Activated CD4-positive, alpha-beta T cell treated with anti-CD3 and anti-CD28 coated beads for 4 hours (primary cell): ENCODE measurements at regions not wholly inside any gene's neighbourhood (a gene's known extent, or its start where the extent isn't known, plus 50 kb on each side); places are given as distances from the start of the nearest gene placed in this dataset.

Source experiments
- DNase-seq, 2 donors: peaks; one replicate each; pipeline ENCODE4 v3.0.0-alpha.2; 2020

DNA sequence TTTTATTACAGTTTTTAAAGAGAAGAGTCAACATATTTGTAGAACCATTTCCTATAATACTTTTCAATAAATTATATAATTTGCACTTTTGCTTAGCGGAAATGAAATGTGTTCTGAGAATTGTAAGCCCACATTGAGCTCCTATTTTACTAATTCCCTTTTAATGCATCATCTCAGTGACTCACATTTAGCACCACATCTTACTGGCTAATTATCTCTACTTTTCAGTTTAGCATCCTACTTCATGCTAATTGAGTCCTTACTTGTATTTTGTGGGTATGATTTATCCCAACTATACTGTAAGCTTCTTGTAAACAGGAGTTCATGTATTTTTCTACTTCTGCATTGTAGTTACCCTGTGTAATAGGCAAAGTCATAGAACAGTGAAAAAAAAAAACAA is 67.5 kb downstream of the TMX1 start:
- DNase-seq: no peak

DNA sequence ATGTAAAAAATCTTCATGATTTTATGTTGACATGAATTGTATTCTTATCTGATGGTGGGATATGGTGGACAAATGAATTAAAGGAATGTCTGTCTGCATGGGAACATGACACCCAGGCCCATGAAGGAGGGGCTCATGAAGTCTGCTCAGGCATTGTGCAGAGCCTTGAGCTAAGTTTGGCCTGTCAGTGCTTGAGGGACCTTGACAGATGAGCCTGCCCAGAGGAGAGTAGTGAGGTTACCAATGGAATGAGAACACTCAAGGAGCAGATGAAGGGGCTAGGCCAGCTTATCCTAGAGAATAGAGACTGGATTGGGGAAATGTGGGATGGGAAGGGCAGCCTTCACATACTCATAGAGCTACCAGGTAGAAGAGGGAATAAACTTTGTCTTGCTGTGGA is 68.8 kb downstream of the TMX1 start:
- no peak for DNase-seq

DNA sequence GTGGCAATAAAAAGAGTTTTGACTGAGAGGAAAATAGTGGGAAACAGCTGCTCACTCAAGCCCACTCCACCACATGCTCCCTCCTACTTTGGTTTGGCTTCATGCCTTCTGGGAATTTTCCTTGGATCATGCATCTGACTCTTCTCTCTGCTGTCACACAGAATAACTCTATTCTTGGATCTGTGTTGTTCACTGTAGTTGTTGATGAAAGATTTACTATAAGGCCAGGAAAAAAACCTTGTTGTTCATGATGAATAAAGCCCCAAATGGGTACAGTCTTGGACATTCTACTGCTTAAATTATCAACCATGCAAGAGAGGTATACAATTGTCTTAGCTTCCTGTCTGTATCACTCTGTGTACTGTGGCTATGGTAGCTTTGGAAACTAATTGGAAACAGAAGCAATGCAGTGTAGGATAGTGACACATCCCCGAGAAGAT is 70.5 kb downstream of the TMX1 start:
- no peak for DNase-seq

GRCh38 chr14:51314321-51315015 is 74.4 kb downstream of the TMX1 start:
- no peak for DNase-seq

GRCh38 chr14:51317373-51317772 is 77.3 kb downstream of the TMX1 start:
- no peak for DNase-seq

GRCh38 chr14:51318813-51319597 is 79.0 kb downstream of the TMX1 start:
- DNase-seq: no peak

DNA sequence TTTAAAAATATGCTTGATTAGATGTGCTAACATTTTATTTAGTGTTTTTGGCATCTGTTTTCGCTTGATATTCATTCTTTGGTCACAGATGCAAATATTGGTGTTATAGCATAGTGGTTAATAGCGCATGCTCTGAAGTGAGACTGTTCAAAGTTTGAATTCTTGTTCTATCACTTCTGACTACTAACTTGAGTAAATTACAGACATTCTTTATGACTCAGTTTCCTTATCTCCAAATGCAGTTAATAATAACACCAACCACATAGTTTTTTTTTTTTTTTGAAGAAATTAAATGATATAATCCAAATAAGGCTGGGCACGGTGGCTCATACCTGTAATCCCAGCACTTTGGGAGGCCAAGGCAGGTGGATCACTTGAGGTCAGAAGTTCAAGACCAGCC is 81.0 kb downstream of the TMX1 start:
- no peak for DNase-seq

DNA sequence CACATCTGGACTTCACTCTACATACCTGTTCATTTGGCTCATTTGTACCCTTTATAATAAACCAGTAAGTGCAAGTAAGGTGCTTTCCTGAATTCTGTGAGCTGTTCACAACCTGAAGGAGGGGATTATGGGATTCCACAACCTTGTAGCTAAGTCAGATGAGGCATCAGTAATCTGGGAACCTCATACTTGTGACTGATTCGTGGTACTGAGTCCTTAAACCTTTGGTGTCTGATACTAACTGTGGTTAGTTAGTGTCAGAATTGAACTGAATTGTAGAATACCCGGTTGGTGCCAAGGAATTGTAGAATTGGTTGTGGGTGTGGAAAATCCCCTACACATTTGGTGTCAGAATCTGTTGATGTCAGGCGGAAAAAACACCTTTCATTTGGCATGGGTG is 83.4 kb downstream of the TMX1 start:
- no peak for DNase-seq

GRCh38 chr14:51327376-51327775 is 87.3 kb downstream of the TMX1 start:
- no peak for DNase-seq

DNA sequence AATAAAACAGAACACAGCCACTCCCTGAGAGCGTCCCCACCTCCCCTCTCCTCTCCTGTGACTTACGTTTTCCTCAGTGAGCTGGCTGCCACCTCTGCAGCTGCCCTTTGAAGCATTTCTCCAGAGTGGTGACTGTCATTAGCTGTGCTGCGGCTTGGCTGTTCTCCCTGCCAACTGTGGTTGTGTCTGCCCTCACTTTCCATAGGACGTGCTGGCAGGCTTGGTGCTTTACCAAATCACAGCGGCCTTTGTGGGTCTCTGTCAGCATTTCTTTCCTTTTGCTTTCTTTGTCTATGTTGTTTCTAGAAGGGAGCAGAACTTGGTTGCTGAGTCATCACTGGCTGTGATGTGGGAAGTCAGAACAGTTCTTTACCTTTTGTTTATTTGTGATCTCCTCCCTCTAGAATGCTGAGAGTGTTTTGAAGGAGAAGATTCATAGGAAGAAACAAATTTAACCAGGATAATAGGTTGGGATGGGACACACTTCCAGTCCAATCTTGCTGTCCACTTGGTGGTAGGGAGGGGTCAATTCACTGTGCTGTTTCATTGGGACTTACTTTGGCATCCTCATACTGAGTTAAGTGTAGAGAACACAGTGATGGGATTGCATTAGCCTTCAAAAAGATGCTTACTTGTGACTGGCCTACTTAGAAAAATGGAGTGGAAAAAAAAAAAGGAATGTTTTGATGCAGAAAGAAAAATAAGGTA is 88.2 kb downstream of the TMX1 start:
- peak; percentile 1 to 11 for DNase-seq

DNA sequence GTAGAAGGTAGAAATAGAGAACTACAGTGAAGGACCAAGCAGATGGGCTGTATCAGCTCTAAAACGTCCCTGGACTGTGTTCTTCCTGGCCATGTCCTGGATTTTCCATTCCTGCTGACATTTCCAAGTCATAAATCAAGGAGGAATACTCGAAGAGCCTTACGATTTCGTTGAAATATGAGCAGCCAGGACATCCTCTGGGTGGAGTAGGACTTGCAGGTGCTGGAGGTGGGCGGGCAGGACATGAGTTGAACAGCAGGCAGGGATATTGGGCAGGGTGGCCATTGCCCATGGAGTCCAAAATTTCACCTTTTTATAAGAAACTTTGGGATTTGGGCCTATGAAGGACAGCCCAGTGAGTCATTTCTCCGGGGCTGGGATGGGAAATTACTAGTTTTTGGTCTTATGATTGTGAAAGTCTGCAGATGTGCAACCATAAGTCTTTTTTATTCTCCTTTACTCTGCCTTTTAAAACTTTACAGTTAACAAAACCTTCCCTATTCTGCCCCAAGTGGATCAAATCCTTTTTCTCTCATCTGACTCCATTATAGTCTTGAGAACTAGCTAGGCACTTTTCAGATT is 88.8 kb downstream of the TMX1 start:
- DNase-seq: no peak

DNA sequence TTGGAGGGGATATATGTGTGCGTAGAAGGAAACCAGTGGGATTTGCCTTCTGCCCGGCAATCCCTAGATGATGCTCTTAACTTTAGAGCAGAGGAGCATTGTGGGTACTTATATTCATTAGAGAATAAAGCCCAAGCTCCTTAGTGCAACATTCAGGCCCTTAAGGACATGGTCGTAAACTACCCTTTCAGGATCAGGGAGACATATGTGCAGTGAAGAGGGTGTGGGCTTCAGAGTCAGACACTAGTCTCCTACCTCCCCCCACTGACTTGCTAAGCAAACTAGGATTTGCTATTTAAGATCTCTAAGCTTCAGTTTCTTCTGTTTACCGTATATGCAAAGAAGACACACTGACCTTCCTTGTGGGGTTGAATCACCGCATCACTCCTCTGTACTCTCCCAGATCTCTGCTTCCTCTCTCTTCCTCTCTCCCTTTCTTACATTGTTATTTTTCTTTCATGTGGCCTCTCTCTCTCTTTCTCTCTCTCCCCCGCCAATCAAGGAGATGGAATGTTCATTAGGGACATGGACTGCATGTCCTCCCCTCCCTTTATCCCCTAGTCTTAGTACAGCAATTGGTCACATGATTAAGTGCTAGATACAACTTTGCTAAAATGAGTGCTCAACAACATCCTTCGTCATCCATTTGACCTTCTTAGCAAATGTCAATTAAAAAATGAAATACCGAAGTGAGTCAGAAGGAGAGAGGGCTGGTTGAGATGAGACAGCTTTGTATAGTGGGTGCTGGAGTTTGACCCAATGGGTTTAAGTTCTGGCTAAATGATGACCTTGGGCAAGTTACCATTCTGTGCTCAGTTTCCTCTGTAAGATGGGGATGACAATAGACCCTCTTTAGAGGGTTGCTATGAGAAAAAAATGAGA is 91.7 kb downstream of the TMX1 start:
- DNase-seq: no peak

DNA sequence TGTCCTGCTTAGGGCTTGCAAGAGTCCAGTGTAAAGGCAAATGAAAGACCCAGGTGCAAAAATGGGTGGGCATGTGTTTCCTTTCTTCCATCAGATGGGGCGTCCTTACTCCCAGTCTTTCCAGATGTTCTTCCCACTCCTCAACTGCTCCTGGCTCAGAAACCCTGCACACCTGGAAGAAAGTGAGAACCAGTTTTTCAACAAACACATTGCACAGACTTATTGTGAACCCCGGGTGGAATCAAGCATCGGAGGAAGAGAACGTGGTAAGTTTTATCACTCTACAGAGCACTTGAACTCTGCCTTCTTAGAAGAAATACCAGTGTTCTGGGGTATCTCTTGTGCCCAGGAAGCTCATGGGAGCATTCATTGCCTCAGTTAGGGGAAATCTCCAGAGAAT is 93.3 kb downstream of the TMX1 start:
- DNase-seq: no peak

DNA sequence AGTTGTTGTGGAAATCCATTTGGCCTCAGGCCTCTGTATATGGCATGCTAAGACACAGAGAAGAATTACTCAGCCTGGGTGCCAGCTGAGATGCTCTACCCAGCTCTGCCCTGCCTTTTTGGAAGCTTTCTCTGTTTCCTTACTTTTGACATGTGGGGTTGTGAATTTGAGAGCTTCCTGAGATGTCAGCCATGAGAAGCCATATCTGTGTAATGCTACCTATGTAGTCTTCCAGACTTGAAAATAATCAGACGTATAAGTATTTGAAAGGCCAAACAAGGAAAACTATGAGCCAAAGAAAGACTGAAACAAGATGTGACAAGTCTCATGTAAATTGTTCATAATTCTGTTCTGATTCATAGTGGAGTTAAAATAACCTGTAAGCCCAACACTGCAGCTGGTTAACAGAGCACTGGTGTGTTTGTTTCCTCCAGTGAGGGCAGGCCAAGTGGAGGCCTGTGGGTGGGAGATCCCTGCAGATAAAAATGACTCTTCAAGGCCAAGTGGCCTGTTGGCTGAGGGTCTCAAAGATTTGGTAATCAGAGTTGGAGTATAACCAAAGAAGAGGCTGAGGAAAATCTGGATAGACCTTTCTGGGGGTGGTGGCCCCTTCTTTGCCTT is 94.0 kb downstream of the TMX1 start:
- DNase-seq: no peak

- no peak for DNase-seq
Measured at GRCh38 chr14:51334566-51334965, 94.5 kb downstream of the TMX1 start.

- no peak for DNase-seq
Measured at GRCh38 chr14:51335531-51335930, 95.5 kb downstream of the TMX1 start.

DNA sequence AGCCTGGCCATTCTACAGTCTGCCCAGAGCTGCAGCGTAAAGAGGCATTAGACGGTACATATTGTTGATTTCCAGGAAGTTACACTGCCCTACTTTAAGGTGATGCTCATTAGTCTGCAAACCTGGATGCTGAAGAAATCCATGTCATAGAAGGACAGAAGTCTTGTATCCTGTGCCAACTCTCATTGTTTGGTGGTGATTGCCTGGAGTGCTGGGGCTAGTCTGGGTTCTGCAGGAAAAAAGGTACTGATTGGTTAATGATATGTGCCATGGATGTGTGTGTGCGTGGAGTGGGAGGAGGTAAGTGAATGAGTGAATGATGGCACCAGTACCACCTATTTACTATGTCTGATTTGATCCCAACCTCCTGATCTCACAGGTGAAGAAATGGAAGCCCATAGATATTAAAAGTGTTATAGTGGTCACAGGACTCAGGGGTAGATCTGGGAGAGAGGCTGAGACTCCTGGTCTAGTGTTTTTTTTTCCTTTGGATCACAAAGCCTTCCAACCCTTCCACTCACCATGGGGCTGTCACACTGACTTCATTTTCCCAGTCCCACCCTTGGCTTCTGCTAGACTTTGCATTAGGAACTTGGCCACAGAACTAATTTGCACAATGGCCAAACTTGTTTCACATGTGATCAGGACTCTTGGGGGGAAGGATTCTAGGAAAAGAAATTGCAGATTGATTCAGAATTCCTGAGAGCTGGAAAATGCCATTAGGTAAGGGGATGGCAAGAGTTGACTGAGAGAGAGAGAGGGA is 96.1 kb downstream of the TMX1 start:
- DNase-seq: no peak

DNA sequence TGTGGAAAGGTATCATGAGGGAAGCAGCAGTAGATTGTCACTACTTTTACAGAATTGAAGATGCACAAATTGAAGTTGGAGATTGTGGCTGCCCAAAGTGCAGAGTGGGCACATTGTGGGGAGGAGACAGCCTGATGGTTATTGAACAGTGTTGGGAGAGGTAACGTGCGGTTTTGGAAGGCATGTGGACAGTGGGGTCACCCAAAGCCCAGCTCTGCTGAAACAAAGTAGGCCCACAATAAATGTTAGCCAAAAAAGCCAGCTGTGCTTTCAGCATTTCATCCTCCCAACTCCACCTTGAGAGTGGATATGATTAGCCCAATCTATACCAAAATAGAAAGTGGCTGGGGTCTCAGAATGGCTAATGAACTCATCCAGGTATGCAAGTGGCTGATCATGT is 96.7 kb downstream of the TMX1 start:
- DNase-seq: no peak

DNA sequence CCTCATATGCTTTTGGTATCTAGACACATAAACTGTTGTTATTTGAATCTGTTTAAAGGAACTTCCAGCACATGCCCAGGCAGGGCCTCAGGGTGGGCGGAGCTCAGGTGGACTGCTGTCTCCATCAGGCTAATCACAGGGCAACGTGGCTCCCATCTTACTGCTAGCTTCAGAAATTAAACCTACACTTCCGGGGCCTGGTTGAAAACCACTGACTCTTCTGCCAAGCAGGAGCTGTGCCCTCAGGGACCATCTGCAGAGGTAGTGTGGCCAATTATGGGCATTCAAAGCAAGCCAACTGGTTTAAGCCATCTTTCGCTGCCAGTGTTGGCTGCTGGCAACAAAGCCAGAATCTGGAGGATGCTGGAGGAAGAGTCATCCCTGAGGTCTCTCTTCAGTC is 97.5 kb downstream of the TMX1 start:
- DNase-seq: no peak

- DNase-seq: no peak
Measured at GRCh38 chr14:51341338-51341737, 101.3 kb downstream of the TMX1 start.

DNA sequence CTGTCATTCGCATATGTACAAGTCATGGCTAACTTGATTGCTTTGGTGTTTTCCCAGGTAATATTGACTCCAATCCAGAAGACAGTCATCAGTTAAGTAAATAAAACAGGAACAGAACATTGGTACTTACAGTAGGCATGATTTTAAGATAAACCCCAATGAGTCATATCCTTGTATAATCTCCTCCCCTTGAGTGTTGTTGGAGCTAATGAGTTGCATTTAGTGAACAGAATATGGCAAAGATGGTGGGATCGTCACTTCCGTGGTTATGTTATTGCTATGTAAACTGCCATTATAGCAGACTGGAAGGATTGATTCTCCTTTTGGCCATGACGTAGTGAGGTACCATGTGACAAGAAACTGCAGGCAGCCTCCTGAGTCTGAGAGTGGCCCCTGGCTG is 102.2 kb downstream of the TMX1 start:
- DNase-seq: no peak
